ENCODE measurements at regions not wholly inside any gene's neighbourhood (a gene's known extent, or its start where the extent isn't known, plus 50 kb on each side); places are given as distances from the start of the nearest gene placed in this dataset.

GRCh38 chr11:38272376-38272775 is 1674.3 kb upstream of the RAG2 start (continued):
- TF ChIP-seq AR (CRISPR knock-in tag; IDR thresholded peaks at IDR 0.05) = no peak

GRCh38 chr11:38266691-38267090 is 1668.7 kb upstream of the RAG2 start:
- Mint-ChIP-seq H3K4me1 (no peaks in the 10 kb centered on the region), H3K9me3 (peaks cover 82% of the 10 kb centered on the region), H3K27ac (no peak overlapping the region), H3K27me3 (ENCODE audit: low read depth) (peaks cover 6% of the 10 kb centered on the region), H3K36me3 (peaks cover 66% of the 10 kb centered on the region), H3K4me3 (no peak overlapping the region)
- ChIA-PET POLR2A (no interaction called here), CTCF (no interaction called here)
- no peak for TF ChIP-seq JAZF1 (CRISPR knock-in tag; IDR thresholded peaks at IDR 0.05)
- no peak for ATAC-seq
- no peak for DNase-seq (ENCODE audit: low spot score)

GRCh38 chr11:38256436-38256835 is 1658.4 kb upstream of the RAG2 start:
- ChIA-PET POLR2A (no interaction called here), CTCF (no interaction called here)
- Mint-ChIP-seq H3K36me3 (peaks cover 35% of the 10 kb centered on the region), H3K9me3 (peaks cover 66% of the 10 kb centered on the region), H3K27me3 (ENCODE audit: low read depth) (peaks cover 3% of the 10 kb centered on the region), H3K4me1 (peaks cover 3% of the 10 kb centered on the region; the same call in 1 of the 2 replicates), H3K4me3 (no peak overlapping the region), H3K27ac (no peak overlapping the region)
- no peak for DNase-seq (ENCODE audit: low spot score)
- TF ChIP-seq USF1 (CRISPR knock-in tag; IDR thresholded peaks at IDR 0.05) (no peak), ZSCAN18 (CRISPR knock-in tag; IDR thresholded peaks at IDR 0.05) (no peak), NFATC4 (CRISPR knock-in tag; IDR thresholded peaks at IDR 0.05) (no peak), CREB1 (CRISPR knock-in tag; IDR thresholded peaks at IDR 0.05) (no peak), ZNF425 (CRISPR knock-in tag; conservative IDR thresholded peaks at IDR 0.05) (no peak), TP53 (CRISPR knock-in tag; IDR thresholded peaks at IDR 0.05) (no peak), SMAD4 (CRISPR knock-in tag; IDR thresholded peaks at IDR 0.05) (no peak), HMGXB4 (CRISPR knock-in tag; IDR thresholded peaks at IDR 0.05) (no peak), GABPB1 (CRISPR knock-in tag; IDR thresholded peaks at IDR 0.05) (no peak), JAZF1 (CRISPR knock-in tag; IDR thresholded peaks at IDR 0.05) (no peak), TEAD1 (CRISPR knock-in tag; IDR thresholded peaks at IDR 0.05) (no peak), SOX15 (CRISPR knock-in tag; IDR thresholded peaks at IDR 0.05) (no peak), PREB (CRISPR knock-in tag; IDR thresholded peaks at IDR 0.05; ENCODE audit: borderline replicate concordance) (no peak), E2F1 (CRISPR knock-in tag; IDR thresholded peaks at IDR 0.05) (no peak), GTF2I (CRISPR knock-in tag; conservative IDR thresholded peaks at IDR 0.05) (no peak)
- no peak for ATAC-seq

Measured in WTC11 (cell line).